Mucosa of descending colon (tissue), 3 donors: ENCODE measurements at regions not wholly inside any gene's neighbourhood (a gene's known extent, or its start where the extent isn't known, plus 50 kb on each side); places are given as distances from the start of the nearest gene placed in this dataset.
A peak's percentile ranks its signal among the peaks of the same experiment; 100 is the strongest.

Experiments used
- ATAC-seq: fragments of 200-7000 bp; cut with Tn5 transposase; one replicate; pipeline ENCODE4 v1.9.1; 2020; ENCODE audit warnings: mild to moderate bottlenecking, moderate library complexity
- DNase-seq, 3 donors: peaks; one replicate each; pipeline ENCODE4 v3.0.0-alpha.2; 2020
- H3K36me3 ChIP-seq: fragments of 200-600 bp; one replicate; pipeline ENCODE4 v1.8.0; 2021; ENCODE audit warnings: low read depth, mild to moderate bottlenecking
- H3K4me1 ChIP-seq: fragments of 200-600 bp; one replicate; pipeline ENCODE4 v1.8.0; 2021; ENCODE audit warnings: low read depth, mild to moderate bottlenecking
- H3K4me3 ChIP-seq: fragments of 200-600 bp; one replicate; pipeline ENCODE4 v1.8.0; 2021; ENCODE audit warnings: mild to moderate bottlenecking
- H3K9me3 ChIP-seq: fragments of 200-600 bp; one replicate; pipeline ENCODE4 v1.8.0; 2021; ENCODE audit warnings: mild to moderate bottlenecking
- intact Hi-C, 2 donors: fragments of 100-400 bp; cut with DNase I in 1 of 2; cut with micrococcal nuclease in 1 of 2; formaldehyde crosslinking; loops; one replicate each; pipeline versions ENCODE4 v1.11.0 to v1.11.1; 2022; cut with DNase I, micrococcal nuclease
- TF ChIP-seq, protein P1 (sequence below): fragments of 200-600 bp; IDR thresholded peaks from one replicate; pipeline ENCODE4 v1.8.0; 2022; ENCODE audit warnings: antibody characterized with exemption, mild to moderate bottlenecking
- donor health status: DM: no; HTN: no; CAD: no; lungs with moderate emphysema.
- donor health status: DM: no; HTN: no; CAD: no.
- donor health status: DM: no; HTN: yes; CAD: no.

DNA sequence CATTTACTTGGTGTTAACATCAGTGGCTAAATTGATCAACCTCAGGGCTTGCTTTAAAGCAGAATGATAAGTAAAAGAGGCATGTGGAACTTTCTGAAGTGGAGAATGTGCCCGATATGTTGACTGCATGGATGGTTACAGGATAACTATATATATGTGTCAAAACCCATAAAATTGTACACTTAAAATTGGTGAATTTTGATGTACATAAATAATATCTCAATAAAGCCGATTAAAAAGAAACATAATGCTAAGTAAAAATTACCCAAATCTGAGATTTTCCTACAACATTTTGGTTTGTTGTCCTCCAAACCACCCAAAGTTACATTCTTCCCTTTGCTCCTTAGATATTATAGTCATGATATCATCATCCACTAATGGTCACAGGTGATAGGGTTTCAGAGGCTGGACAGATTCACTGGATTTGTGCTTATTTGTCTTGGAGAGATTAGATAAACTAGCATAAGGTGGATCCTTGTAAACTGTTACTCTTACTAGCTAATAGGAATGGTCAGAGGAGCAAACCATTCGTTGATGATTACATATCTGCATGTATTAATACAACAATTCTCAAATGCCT, 119.7 kb upstream of the RPS23 start:
- Histone ChIP-seq H3K4me3 (no peak overlapping the region), H3K4me1 (no peaks in the 10 kb centered on the region), H3K9me3 (no peaks in the 10 kb centered on the region), H3K36me3 (no peaks in the 10 kb centered on the region)
- TF ChIP-seq, protein P1, sequence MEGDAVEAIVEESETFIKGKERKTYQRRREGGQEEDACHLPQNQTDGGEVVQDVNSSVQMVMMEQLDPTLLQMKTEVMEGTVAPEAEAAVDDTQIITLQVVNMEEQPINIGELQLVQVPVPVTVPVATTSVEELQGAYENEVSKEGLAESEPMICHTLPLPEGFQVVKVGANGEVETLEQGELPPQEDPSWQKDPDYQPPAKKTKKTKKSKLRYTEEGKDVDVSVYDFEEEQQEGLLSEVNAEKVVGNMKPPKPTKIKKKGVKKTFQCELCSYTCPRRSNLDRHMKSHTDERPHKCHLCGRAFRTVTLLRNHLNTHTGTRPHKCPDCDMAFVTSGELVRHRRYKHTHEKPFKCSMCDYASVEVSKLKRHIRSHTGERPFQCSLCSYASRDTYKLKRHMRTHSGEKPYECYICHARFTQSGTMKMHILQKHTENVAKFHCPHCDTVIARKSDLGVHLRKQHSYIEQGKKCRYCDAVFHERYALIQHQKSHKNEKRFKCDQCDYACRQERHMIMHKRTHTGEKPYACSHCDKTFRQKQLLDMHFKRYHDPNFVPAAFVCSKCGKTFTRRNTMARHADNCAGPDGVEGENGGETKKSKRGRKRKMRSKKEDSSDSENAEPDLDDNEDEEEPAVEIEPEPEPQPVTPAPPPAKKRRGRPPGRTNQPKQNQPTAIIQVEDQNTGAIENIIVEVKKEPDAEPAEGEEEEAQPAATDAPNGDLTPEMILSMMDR = no peak
- DNase-seq (no peak), ATAC-seq (no peak)
- intact Hi-C loops = no loop called here

- ATAC-seq = peak; percentile 81
- intact Hi-C loops = no loop called here
Measured at GRCh38 chr5:82396871-82397514, 118.8 kb upstream of the RPS23 start.

DNA sequence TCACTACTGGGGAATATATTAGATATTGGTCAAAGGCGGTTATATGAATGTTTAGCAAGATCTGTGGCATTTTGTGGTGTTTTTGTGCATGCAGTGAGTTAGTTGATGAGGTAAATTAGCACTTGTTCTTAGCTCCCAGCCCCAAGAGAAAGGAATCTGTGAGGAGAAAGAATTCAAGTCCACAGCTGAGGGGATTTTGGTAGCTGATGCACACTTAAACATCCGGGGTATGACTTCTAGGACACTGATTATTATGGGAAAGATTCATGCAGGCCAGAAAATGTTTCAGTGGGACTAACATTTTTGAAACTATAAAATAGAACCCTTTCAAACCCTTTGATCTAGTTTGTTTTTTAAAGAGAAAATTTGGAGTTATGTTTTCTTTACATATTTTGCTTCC, 118.2 kb upstream of the RPS23 start:
- no peak for DNase-seq
- no peaks in the 10 kb centered on the region for H3K36me3 ChIP-seq
- no peaks in the 10 kb centered on the region for H3K9me3 ChIP-seq
- H3K4me3 ChIP-seq = no peak overlapping the region
- TF ChIP-seq, protein P1 = no peak
- no peak for ATAC-seq
- no peaks in the 10 kb centered on the region for H3K4me1 ChIP-seq
- intact Hi-C loops = no loop called here

More at GRCh38 chr5:82396871-82397514, 118.8 kb upstream of the RPS23 start:
- no peaks in the 10 kb centered on the region for H3K9me3 ChIP-seq
- TF ChIP-seq, protein P1 = no peak
- no peaks in the 10 kb centered on the region for H3K4me1 ChIP-seq
- DNase-seq = peak; percentile 37 to 65 (median 42)
- H3K4me3 ChIP-seq = no peak overlapping the region
- no peaks in the 10 kb centered on the region for H3K36me3 ChIP-seq

GRCh38 chr5:82393951-82394350, 115.8 kb upstream of the RPS23 start:
- H3K4me3 ChIP-seq = no peak overlapping the region
- no peaks in the 10 kb centered on the region for H3K4me1 ChIP-seq
- no peaks in the 10 kb centered on the region for H3K9me3 ChIP-seq
- TF ChIP-seq, protein P1 = no peak
- no peak for ATAC-seq
- H3K36me3 ChIP-seq = no peaks in the 10 kb centered on the region
- DNase-seq = no peak
- intact Hi-C loops = no loop called here

GRCh38 chr5:82390088-82390487, 111.9 kb upstream of the RPS23 start:
- Histone ChIP-seq H3K36me3 (no peaks in the 10 kb centered on the region), H3K9me3 (no peaks in the 10 kb centered on the region), H3K4me3 (no peak overlapping the region), H3K4me1 (no peaks in the 10 kb centered on the region)
- ATAC-seq (no peak), DNase-seq (no peak)
- TF ChIP-seq, protein P1 = no peak
- intact Hi-C loops = no loop called here
